Breast epithelium (tissue), 4 donors: ENCODE measurements at regions not wholly inside any gene's neighbourhood (a gene's known extent, or its start where the extent isn't known, plus 50 kb on each side); places are given as distances from the start of the nearest gene placed in this dataset.
"Not testable (repeated sequence)": the region's sequence is repeated elsewhere in the genome, so short reads cannot be mapped to it uniquely, and the experiment has no call there.

Experiments
- DNase-seq, 2 donors: peaks; one replicate each; pipeline ENCODE4 v3.0.0-alpha.2; 2019; ENCODE audit warnings: low spot score in 2 of 2
- H3K27ac ChIP-seq, 2 donors: fragments of 200-600 bp; sonication (generic) in 1 of 2; one replicate each; pipeline ENCODE4 v1.5.1; 2016 to 2019; ENCODE audit warnings: mild to moderate bottlenecking in 1 of 2
- H3K27me3 ChIP-seq, 2 donors: fragments of 200-600 bp; sonication (generic) in 1 of 2; one replicate each; pipeline versions ENCODE4 v1.5.1 to v1.6.0; 2017 to 2019; ENCODE audit warnings: control low read depth in 1 of 2, mild to moderate bottlenecking in 1 of 2
- H3K36me3 ChIP-seq: fragments of 200-600 bp; one replicate; pipeline ENCODE4 v1.5.1; 2019
- H3K4me1 ChIP-seq, 2 donors: fragments of 200-600 bp; sonication (generic); one replicate each; pipeline ENCODE4 v1.5.1; 2016 to 2019; ENCODE audit warnings: control low read depth in 1 of 2
- H3K4me3 ChIP-seq, 3 donors: fragments of 200-600 bp; sonication (generic); 1 replicate in 2 of 3; 2 replicates in 1 of 3; pipeline ENCODE4 v1.5.1; 2016 to 2019; ENCODE audit warnings: mild to moderate bottlenecking in 3 of 3, moderate library complexity in 2 of 3
- H3K9me3 ChIP-seq, 2 donors: fragments of 200-600 bp; sonication (generic) in 1 of 2; one replicate each; pipeline ENCODE4 v1.5.1; 2016 to 2019; ENCODE audit warnings: control low read depth in 1 of 2
- POLR2A ChIP-seq: fragments of 450-650 bp; IDR thresholded peaks from one replicate; pipeline ENCODE4 v1.6.1; 2016; ENCODE audit warnings: antibody characterized with exemption, mild to moderate bottlenecking, moderate library complexity
- POLR2AphosphoS5 ChIP-seq, 3 donors: sonication (generic); formaldehyde crosslinking; IDR thresholded peaks; one replicate each; pipeline ENCODE4 v1.6.1; 2017; ENCODE audit warnings: antibody characterized with exemption in 3 of 3
- intact Hi-C: fragments of 100-400 bp; cut with DNase I; formaldehyde crosslinking; loops from one replicate; pipeline ENCODE4 v1.15.1; 2023; ENCODE audit warnings: low total_unique reads
- TF ChIP-seq, protein P1 (sequence below), 3 donors: fragments of 450-650 bp; IDR thresholded peaks; one replicate each; pipeline ENCODE4 v1.5.1; 2016 to 2017; ENCODE audit warnings: antibody characterized with exemption in 3 of 3, mild to moderate bottlenecking in 3 of 3, moderate library complexity in 3 of 3

- TF ChIP-seq, protein P1, sequence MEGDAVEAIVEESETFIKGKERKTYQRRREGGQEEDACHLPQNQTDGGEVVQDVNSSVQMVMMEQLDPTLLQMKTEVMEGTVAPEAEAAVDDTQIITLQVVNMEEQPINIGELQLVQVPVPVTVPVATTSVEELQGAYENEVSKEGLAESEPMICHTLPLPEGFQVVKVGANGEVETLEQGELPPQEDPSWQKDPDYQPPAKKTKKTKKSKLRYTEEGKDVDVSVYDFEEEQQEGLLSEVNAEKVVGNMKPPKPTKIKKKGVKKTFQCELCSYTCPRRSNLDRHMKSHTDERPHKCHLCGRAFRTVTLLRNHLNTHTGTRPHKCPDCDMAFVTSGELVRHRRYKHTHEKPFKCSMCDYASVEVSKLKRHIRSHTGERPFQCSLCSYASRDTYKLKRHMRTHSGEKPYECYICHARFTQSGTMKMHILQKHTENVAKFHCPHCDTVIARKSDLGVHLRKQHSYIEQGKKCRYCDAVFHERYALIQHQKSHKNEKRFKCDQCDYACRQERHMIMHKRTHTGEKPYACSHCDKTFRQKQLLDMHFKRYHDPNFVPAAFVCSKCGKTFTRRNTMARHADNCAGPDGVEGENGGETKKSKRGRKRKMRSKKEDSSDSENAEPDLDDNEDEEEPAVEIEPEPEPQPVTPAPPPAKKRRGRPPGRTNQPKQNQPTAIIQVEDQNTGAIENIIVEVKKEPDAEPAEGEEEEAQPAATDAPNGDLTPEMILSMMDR (IDR thresholded peaks at IDR 0.05) = no peak
- TF ChIP-seq POLR2AphosphoS5 (IDR thresholded peaks at IDR 0.05) (no peak), POLR2A (no peak)
- no peak overlapping the region for H3K27ac ChIP-seq
- H3K36me3 ChIP-seq = no peaks in the 10 kb centered on the region
- no peak overlapping the region for H3K4me3 ChIP-seq
- no peaks in the 10 kb centered on the region for H3K4me1 ChIP-seq
- intact Hi-C loops = no loop called here
- no peaks in the 10 kb centered on the region for H3K9me3 ChIP-seq
- H3K27me3 ChIP-seq = peaks cover 0 to 17% of the 10 kb centered on the region in 2 donors
- DNase-seq = no peak
These were observed 197.0 kb upstream of the DCAF8L1 start for GRCh38 chrX:28178206-28178605.

DNA sequence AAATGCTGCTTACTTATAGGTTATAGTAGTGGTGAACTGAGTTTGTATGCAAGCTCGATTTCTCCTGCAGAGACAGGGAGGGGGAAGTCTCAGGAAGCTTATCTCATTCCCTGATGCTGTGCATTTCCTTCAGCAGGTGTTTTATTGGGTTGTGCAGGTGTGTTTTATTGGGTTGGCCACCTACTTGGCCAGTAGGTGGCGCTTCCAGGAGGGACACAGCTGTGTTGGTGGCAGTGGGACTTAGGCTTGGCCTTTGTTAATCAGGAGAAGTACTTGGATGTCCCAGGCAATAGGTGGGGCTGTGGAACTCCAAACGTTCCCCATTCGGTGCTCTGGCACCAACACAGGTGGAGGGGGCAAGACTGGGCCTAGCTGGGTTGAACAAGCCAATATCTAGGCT lies 196.0 kb upstream of the DCAF8L1 start:
- peaks cover 0 to 17% of the 10 kb centered on the region in 2 donors for H3K27me3 ChIP-seq

GRCh38 chrX:28170713-28171112 lies 189.5 kb upstream of the DCAF8L1 start:
- H3K27me3 ChIP-seq = no peaks in the 10 kb centered on the region
- TF ChIP-seq, protein P1 (IDR thresholded peaks at IDR 0.05) = no peak
- no peak for TF ChIP-seq POLR2AphosphoS5 (IDR thresholded peaks at IDR 0.05)
- no peak for TF ChIP-seq POLR2A
- intact Hi-C loops = no loop called here
- no peaks in the 10 kb centered on the region for H3K4me1 ChIP-seq
- no peak for DNase-seq
- H3K27ac ChIP-seq = no peak overlapping the region
- H3K4me3 ChIP-seq = no peak overlapping the region
- H3K9me3 ChIP-seq = no peaks in the 10 kb centered on the region
- no peaks in the 10 kb centered on the region for H3K36me3 ChIP-seq

More for the DNA sequence above, 196.0 kb upstream of the DCAF8L1 start:
- intact Hi-C loops = no loop called here
- H3K36me3 ChIP-seq = no peaks in the 10 kb centered on the region
- no peaks in the 10 kb centered on the region for H3K4me1 ChIP-seq
- no peaks in the 10 kb centered on the region for H3K9me3 ChIP-seq
- no peak overlapping the region for H3K4me3 ChIP-seq
- TF ChIP-seq, protein P1 (IDR thresholded peaks at IDR 0.05) = no peak
- no peak for TF ChIP-seq POLR2AphosphoS5 (IDR thresholded peaks at IDR 0.05)
- TF ChIP-seq POLR2A = no peak
- DNase-seq = no peak
- H3K27ac ChIP-seq = no peak overlapping the region

GRCh38 chrX:28158019-28158777 lies 176.9 kb upstream of the DCAF8L1 start:
- intact Hi-C loops = no loop called here
- TF ChIP-seq, protein P1 (IDR thresholded peaks at IDR 0.05) = no peak
- TF ChIP-seq POLR2AphosphoS5 (IDR thresholded peaks at IDR 0.05) (no peak), POLR2A (no peak)
- Histone ChIP-seq H3K4me1 (no peaks in the 10 kb centered on the region), H3K27me3 (no peaks in the 10 kb centered on the region), H3K9me3 (no peaks in the 10 kb centered on the region), H3K36me3 (peaks cover 4% of the 10 kb centered on the region), H3K4me3 (no peak overlapping the region), H3K27ac (no peak overlapping the region)
- no peak for DNase-seq

DNA sequence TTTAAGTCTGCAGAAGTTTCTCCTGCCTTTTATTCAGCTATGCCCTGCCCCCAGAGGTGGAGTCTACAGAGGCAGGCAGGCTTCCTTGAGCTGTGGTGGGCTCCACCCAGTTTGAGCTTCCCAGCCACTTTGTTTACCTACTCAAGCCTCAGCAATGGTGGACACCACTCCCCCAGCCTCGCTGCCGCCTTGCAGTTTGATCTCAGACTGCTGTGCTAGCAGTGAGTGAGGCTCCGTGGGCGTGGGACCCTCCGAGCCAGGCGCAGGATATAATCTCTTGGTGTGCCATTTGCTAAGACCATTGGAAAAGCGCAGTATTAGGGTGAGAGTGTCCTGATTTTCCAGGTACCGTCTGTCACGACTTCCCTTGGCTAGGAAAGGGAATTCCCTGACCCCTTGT lies 171.0 kb upstream of the DCAF8L1 start:
- H3K27me3 ChIP-seq, H3K4me3 ChIP-seq, DNase-seq, H3K4me1 ChIP-seq, intact Hi-C loops, H3K36me3 ChIP-seq, H3K27ac ChIP-seq, H3K9me3 ChIP-seq: not testable (repeated sequence)
